A549 (cell line): ENCODE measurements at regions not wholly inside any gene's neighbourhood (a gene's known extent, or its start where the extent isn't known, plus 50 kb on each side); places are given as distances from the start of the nearest gene placed in this dataset.

Experiments
- RAD21 ChIP-seq, 2 experiments: fragments of >200 bp in 1 of 2; sonication (Bioruptor Twin) in 1 of 2; formaldehyde crosslinking in 1 of 2; IDR thresholded peaks in 1 of 2; conservative IDR thresholded peaks in 1 of 2; 2 replicates in 1 of 2; 3 replicates in 1 of 2; pipeline ENCODE4 v1.6.1; 2012 to 2018; ENCODE audit warnings: inconsistent platforms in 1 of 2
- SREBF2 ChIP-seq: fragments of 450-650 bp; IDR thresholded peaks from 2 replicates; pipeline ENCODE4 v1.6.1; 2014; ENCODE audit warnings: mild to moderate bottlenecking, moderate library complexity
- TF ChIP-seq, protein P1 (sequence below): fragments of >200 bp; sonication (Bioruptor Twin); formaldehyde crosslinking; IDR thresholded peaks from 3 replicates; pipeline ENCODE4 v1.5.1; 2016
- TF ChIP-seq, protein P2 (sequence below): fragments of 450-650 bp; IDR thresholded peaks from 2 replicates; pipeline ENCODE4 v1.6.1; 2014; ENCODE audit warnings: antibody characterized with exemption

- TF ChIP-seq, protein P1, sequence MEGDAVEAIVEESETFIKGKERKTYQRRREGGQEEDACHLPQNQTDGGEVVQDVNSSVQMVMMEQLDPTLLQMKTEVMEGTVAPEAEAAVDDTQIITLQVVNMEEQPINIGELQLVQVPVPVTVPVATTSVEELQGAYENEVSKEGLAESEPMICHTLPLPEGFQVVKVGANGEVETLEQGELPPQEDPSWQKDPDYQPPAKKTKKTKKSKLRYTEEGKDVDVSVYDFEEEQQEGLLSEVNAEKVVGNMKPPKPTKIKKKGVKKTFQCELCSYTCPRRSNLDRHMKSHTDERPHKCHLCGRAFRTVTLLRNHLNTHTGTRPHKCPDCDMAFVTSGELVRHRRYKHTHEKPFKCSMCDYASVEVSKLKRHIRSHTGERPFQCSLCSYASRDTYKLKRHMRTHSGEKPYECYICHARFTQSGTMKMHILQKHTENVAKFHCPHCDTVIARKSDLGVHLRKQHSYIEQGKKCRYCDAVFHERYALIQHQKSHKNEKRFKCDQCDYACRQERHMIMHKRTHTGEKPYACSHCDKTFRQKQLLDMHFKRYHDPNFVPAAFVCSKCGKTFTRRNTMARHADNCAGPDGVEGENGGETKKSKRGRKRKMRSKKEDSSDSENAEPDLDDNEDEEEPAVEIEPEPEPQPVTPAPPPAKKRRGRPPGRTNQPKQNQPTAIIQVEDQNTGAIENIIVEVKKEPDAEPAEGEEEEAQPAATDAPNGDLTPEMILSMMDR, result no peak
- TF ChIP-seq SREBF2 (no peak), RAD21 (conservative IDR thresholded peaks at IDR 0.05 in 1 of 2, IDR thresholded peaks at IDR 0.05 in 1 of 2) (no peak)
- TF ChIP-seq, protein P2, sequence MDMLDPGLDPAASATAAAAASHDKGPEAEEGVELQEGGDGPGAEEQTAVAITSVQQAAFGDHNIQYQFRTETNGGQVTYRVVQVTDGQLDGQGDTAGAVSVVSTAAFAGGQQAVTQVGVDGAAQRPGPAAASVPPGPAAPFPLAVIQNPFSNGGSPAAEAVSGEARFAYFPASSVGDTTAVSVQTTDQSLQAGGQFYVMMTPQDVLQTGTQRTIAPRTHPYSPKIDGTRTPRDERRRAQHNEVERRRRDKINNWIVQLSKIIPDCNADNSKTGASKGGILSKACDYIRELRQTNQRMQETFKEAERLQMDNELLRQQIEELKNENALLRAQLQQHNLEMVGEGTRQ, result no peak
Measured at GRCh38 chr4:59938166-59938565, 1262.0 kb upstream of the ADGRL3 start.
